GM18867 (cell line): ENCODE measurements at regions not wholly inside any gene's neighbourhood (a gene's known extent, or its start where the extent isn't known, plus 50 kb on each side); places are given as distances from the start of the nearest gene placed in this dataset.
"Not testable (repeated sequence)": the region's sequence is repeated elsewhere in the genome, so short reads cannot be mapped to it uniquely, and the experiment has no call there.

ENCODE experiments used
- ATAC-seq: cut with Tn5 transposase; IDR thresholded peaks from one replicate; pipeline ENCODE4 v1.9.1; 2021; ENCODE audit warnings: mild to moderate bottlenecking, moderate library complexity; ENCODE audit not compliant: unreplicated experiment

- no peak for ATAC-seq
Observed at GRCh38 chr10:78335691-78336401, 302.2 kb downstream of the RPS24 start.

GRCh38 chr10:78336402-78336791 is 302.7 kb downstream of the RPS24 start:
- no peak for ATAC-seq

- ATAC-seq = no peak
Observed at GRCh38 chr10:78337016-78337415, 303.4 kb downstream of the RPS24 start.

GRCh38 chr10:78337646-78338391 is 304.2 kb downstream of the RPS24 start:
- ATAC-seq = no peak

- no peak for ATAC-seq
Observed at GRCh38 chr10:78338717-78339116, 305.1 kb downstream of the RPS24 start.

- ATAC-seq = no peak
Observed at GRCh38 chr10:78339251-78339650, 305.6 kb downstream of the RPS24 start.

GRCh38 chr10:78341953-78342614 is 308.4 kb downstream of the RPS24 start:
- no peak for ATAC-seq

- no peak for ATAC-seq
Observed at GRCh38 chr10:78342827-78343653, 309.4 kb downstream of the RPS24 start.

GRCh38 chr10:78344257-78344656 is 310.6 kb downstream of the RPS24 start:
- not testable (repeated sequence) for ATAC-seq

- ATAC-seq = not testable (repeated sequence)
Observed at GRCh38 chr10:78345515-78345914, 311.9 kb downstream of the RPS24 start.

- no peak for ATAC-seq
Observed at GRCh38 chr10:78346721-78347120, 313.1 kb downstream of the RPS24 start.

GRCh38 chr10:78348411-78349164 is 314.9 kb downstream of the RPS24 start:
- ATAC-seq = no peak

- ATAC-seq = no peak
Observed at GRCh38 chr10:78349165-78349516, 315.5 kb downstream of the RPS24 start.

GRCh38 chr10:78349911-78350663 is 316.4 kb downstream of the RPS24 start:
- ATAC-seq = no peak

- no peak for ATAC-seq
Observed at GRCh38 chr10:78351283-78351682, 317.6 kb downstream of the RPS24 start.

GRCh38 chr10:78351809-78352208 is 318.1 kb downstream of the RPS24 start:
- ATAC-seq = no peak

- ATAC-seq = no peak
Observed at GRCh38 chr10:78353636-78354035, 320.0 kb downstream of the RPS24 start.

- ATAC-seq = no peak
Observed at GRCh38 chr10:78354101-78354500, 320.4 kb downstream of the RPS24 start.

GRCh38 chr10:78356291-78356900 is 322.7 kb downstream of the RPS24 start:
- ATAC-seq = no peak
